Fibroblast of lung (primary cell): ENCODE measurements at regions not wholly inside any gene's neighbourhood (a gene's known extent, or its start where the extent isn't known, plus 50 kb on each side); places are given as distances from the start of the nearest gene placed in this dataset.

Experiments used
- DNase-seq, 2 donors: peaks; one replicate each; pipeline versions ENCODE4 v3.0.0 to v3.0.0-alpha.2; 2010; ENCODE audit warnings: low read depth in 2 of 2
- H2AFZ ChIP-seq: 2 replicates; pipeline ENCODE4 v1.5.1; 2012; ENCODE audit warnings: low read length, control low read depth, inconsistent platforms
- H3K27ac ChIP-seq: 2 replicates; pipeline ENCODE4 v1.5.1; 2011; ENCODE audit warnings: low read length, control low read depth; ENCODE audit not compliant: insufficient read depth
- H3K27me3 ChIP-seq: 2 replicates; pipeline ENCODE4 v1.5.1; 2011; ENCODE audit warnings: mild to moderate bottlenecking, low read length; ENCODE audit not compliant: control insufficient read depth, insufficient read depth
- H3K36me3 ChIP-seq: 2 replicates; pipeline ENCODE4 v1.5.1; 2011; ENCODE audit warnings: low read length; ENCODE audit not compliant: control insufficient read depth, insufficient read depth
- H3K4me1 ChIP-seq: 2 replicates; pipeline ENCODE4 v1.5.1; 2011; ENCODE audit warnings: low read length; ENCODE audit not compliant: control insufficient read depth, insufficient read depth; ENCODE audit errors: extremely low read depth
- H3K4me2 ChIP-seq: 2 replicates; pipeline ENCODE4 v1.5.1; 2011; ENCODE audit warnings: low read length, control low read depth; ENCODE audit not compliant: insufficient read depth; ENCODE audit errors: extremely low read depth
- H3K4me3 ChIP-seq, 4 experiments: fragments of 200-600 bp in 1 of 4; sonication (generic) in 1 of 4; replicated peaks in 1 of 4; 2 replicates each; pipeline ENCODE4 v1.5.1; 2011 to 2016; ENCODE audit warnings: low read length in 4 of 4, low read depth in 3 of 4, mild to moderate bottlenecking in 3 of 4, control low read depth in 2 of 4, inconsistent platforms in 1 of 4, mixed read lengths in 1 of 4; ENCODE audit not compliant: insufficient read depth in 1 of 4; ENCODE audit errors: control extremely low read depth in 1 of 4
- H3K79me2 ChIP-seq: 2 replicates; pipeline ENCODE4 v1.5.1; 2012; ENCODE audit warnings: mild to moderate bottlenecking, low read length, inconsistent platforms; ENCODE audit not compliant: control insufficient read depth, insufficient read depth
- H3K9ac ChIP-seq: 2 replicates; pipeline ENCODE4 v1.5.1; 2011; ENCODE audit warnings: mild to moderate bottlenecking, low read length, control low read depth; ENCODE audit not compliant: insufficient read depth
- H3K9me3 ChIP-seq: 2 replicates; pipeline ENCODE4 v1.5.1; 2012; ENCODE audit warnings: low read depth, low read length; ENCODE audit not compliant: control insufficient read depth, insufficient read depth
- H4K20me1 ChIP-seq: 2 replicates; pipeline ENCODE4 v1.5.1; 2011; ENCODE audit warnings: low read length; ENCODE audit not compliant: control insufficient read depth, insufficient read depth; ENCODE audit errors: extremely low read depth
- EZH2 ChIP-seq: IDR thresholded peaks from 2 replicates; pipeline ENCODE4 v1.5.1; 2012; ENCODE audit warnings: low read length, control low read depth, mild to moderate bottlenecking; ENCODE audit errors: missing control alignments
- TF ChIP-seq, protein P1 (sequence below), 2 donors: IDR thresholded peaks in 1 of 2; conservative IDR thresholded peaks in 1 of 2; 1 replicate in 1 of 2; 2 replicates in 1 of 2; pipeline ENCODE4 v1.5.1; 2011 to 2012; ENCODE audit warnings: low read length in 2 of 2, control low read depth in 1 of 2, inconsistent platforms in 1 of 2, low read depth in 1 of 2, mild to moderate bottlenecking in 1 of 2

GRCh38 chr2:173747035-173747434 is 218.1 kb downstream of the SP3 start:
- H3K79me2 ChIP-seq: no peaks in the 10 kb centered on the region
- peaks cover 2% of the 10 kb centered on the region for H3K27me3 ChIP-seq
- no peak overlapping the region for H3K4me3 ChIP-seq
- TF ChIP-seq, protein P1, sequence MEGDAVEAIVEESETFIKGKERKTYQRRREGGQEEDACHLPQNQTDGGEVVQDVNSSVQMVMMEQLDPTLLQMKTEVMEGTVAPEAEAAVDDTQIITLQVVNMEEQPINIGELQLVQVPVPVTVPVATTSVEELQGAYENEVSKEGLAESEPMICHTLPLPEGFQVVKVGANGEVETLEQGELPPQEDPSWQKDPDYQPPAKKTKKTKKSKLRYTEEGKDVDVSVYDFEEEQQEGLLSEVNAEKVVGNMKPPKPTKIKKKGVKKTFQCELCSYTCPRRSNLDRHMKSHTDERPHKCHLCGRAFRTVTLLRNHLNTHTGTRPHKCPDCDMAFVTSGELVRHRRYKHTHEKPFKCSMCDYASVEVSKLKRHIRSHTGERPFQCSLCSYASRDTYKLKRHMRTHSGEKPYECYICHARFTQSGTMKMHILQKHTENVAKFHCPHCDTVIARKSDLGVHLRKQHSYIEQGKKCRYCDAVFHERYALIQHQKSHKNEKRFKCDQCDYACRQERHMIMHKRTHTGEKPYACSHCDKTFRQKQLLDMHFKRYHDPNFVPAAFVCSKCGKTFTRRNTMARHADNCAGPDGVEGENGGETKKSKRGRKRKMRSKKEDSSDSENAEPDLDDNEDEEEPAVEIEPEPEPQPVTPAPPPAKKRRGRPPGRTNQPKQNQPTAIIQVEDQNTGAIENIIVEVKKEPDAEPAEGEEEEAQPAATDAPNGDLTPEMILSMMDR (conservative IDR thresholded peaks at IDR 0.05 in 1 of 2, IDR thresholded peaks at IDR 0.05 in 1 of 2; ENCODE audit: low read depth in 1 of 2, low read length in 2 of 2): no peak
- no peak for TF ChIP-seq EZH2
- no peak overlapping the region for H3K4me2 ChIP-seq
- no peaks in the 10 kb centered on the region for H3K4me1 ChIP-seq
- H3K9me3 ChIP-seq: no peaks in the 10 kb centered on the region
- H3K27ac ChIP-seq: no peak overlapping the region
- no peak overlapping the region for H2AFZ ChIP-seq
- H3K9ac ChIP-seq: no peak overlapping the region
- no peaks in the 10 kb centered on the region for H4K20me1 ChIP-seq
- DNase-seq: no peak
- no peaks in the 10 kb centered on the region for H3K36me3 ChIP-seq

DNA sequence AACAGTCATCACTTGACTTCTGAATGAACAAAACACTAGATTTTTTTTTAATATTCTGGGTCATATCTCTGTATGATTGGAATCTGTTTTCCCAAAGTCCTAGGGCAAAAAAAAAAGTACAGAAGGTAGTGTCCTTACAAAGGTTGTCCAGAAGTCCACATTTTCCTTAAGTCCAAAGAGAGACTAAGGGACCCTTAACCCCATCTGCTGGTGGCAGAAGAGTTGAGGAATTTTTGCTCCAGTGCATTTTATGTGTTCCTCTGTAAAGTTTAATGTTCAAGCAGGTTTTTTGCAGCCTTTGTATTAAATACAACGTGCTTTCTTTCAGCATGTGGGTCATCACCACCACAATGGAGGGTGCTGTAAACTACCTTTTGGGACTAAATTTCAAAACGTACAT is 215.9 kb downstream of the SP3 start:
- Histone ChIP-seq H3K9me3 (no peaks in the 10 kb centered on the region), H3K4me3 (no peak overlapping the region), H3K27me3 (no peaks in the 10 kb centered on the region), H3K27ac (no peak overlapping the region), H3K4me1 (no peaks in the 10 kb centered on the region), H2AFZ (no peak overlapping the region), H3K79me2 (no peaks in the 10 kb centered on the region), H3K4me2 (no peak overlapping the region), H4K20me1 (no peaks in the 10 kb centered on the region), H3K36me3 (no peaks in the 10 kb centered on the region), H3K9ac (no peak overlapping the region)
- TF ChIP-seq, protein P1 (conservative IDR thresholded peaks at IDR 0.05 in 1 of 2, IDR thresholded peaks at IDR 0.05 in 1 of 2; ENCODE audit: low read depth in 1 of 2, low read length in 2 of 2): peak; percentile 64 to 68
- no peak for TF ChIP-seq EZH2
- peak; percentile 39 to 80 for DNase-seq

DNA sequence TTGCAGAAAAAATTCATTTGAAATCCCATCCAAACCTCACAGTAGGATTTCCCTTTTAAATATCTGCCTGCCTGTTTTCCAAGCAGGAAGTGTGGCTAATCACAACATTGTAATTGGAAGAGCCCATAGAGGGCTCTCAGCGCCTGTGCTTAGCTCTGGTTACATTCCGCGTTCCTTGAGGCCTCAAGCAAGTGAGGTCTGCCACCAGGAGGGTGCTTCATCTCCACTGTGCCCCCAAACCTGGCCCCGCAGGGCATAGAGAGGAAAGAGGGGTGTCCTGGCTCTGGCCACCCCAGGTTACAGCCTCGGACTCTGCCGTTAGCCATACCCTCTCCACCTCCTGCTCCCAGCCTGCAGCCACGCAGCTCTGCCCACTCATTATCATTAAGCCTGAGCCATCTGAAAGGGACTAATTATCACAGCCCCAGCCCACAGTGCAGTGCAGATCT is 214.8 kb downstream of the SP3 start:
- Histone ChIP-seq H3K9me3 (no peaks in the 10 kb centered on the region), H3K27ac (no peak overlapping the region), H3K36me3 (no peaks in the 10 kb centered on the region), H3K4me2 (no peak overlapping the region), H3K27me3 (peaks cover 2% of the 10 kb centered on the region), H3K4me1 (no peaks in the 10 kb centered on the region), H3K9ac (no peak overlapping the region), H4K20me1 (no peaks in the 10 kb centered on the region), H3K79me2 (no peaks in the 10 kb centered on the region), H3K4me3 (no peak overlapping the region), H2AFZ (no peak overlapping the region)
- TF ChIP-seq, protein P1 (conservative IDR thresholded peaks at IDR 0.05 in 1 of 2, IDR thresholded peaks at IDR 0.05 in 1 of 2; ENCODE audit: low read depth in 1 of 2, low read length in 2 of 2): peak in 1 of 2 donors; percentile 23
- TF ChIP-seq EZH2: no peak
- DNase-seq: peak; percentile 46 to 47
